GM06990 (cell line): ENCODE measurements at regions not wholly inside any gene's neighbourhood (a gene's known extent, or its start where the extent isn't known, plus 50 kb on each side); places are given as distances from the start of the nearest gene placed in this dataset.

Experiments used
- DNase-seq: peaks from one replicate; pipeline ENCODE4 v3.0.0-alpha.2; 2011; ENCODE audit not compliant: insufficient read length; ENCODE audit errors: extremely low read depth
- H3K27me3 ChIP-seq: replicated peaks from 2 replicates; pipeline ENCODE4 v1.6.0; 2011; ENCODE audit warnings: low read length; ENCODE audit not compliant: control insufficient read depth, insufficient read depth
- H3K36me3 ChIP-seq: 2 replicates; pipeline ENCODE4 v1.5.1; 2011; ENCODE audit warnings: low read length; ENCODE audit not compliant: control insufficient read depth, insufficient read depth
- H3K4me3 ChIP-seq: replicated peaks from 2 replicates; pipeline ENCODE4 v1.5.1; 2011; ENCODE audit warnings: low read depth, mild to moderate bottlenecking, control low read depth, low read length
- CTCF ChIP-seq: IDR thresholded peaks from 2 replicates; pipeline ENCODE4 v1.5.1; 2011; ENCODE audit warnings: low read length, control low read depth, mild to moderate bottlenecking, inconsistent platforms; ENCODE audit not compliant: insufficient read depth, poor library complexity, severe bottlenecking

- Histone ChIP-seq H3K4me3 (no peak overlapping the region), H3K27me3 (no peaks in the 10 kb centered on the region), H3K36me3 (no peaks in the 10 kb centered on the region)
- TF ChIP-seq CTCF: no peak
- DNase-seq: no peak
Observed at GRCh38 chr21:25025596-25025995, 581.7 kb downstream of the MRPL39 start.

DNA sequence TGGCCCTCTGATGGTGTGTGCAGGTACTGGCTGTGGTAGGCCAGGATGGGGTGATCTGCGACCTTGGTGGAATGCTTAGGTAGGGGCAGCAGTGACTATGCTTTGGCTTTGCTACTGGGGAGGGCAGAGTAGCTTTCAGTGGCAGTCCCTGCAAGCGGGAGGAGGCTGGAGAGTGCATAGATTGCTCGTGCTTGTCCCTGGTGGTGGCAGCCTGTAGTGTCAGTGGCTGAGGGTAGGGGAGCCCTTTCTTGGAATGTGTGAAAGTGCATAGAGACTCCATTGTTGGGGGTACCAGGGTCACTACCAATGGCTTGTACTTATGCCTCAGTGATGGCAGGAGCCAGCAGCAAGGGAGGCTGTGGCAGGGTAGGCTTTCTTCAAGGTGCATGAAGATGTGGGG, 582.6 kb downstream of the MRPL39 start:
- Histone ChIP-seq H3K4me3 (no peak overlapping the region), H3K27me3 (no peaks in the 10 kb centered on the region), H3K36me3 (no peaks in the 10 kb centered on the region)
- no peak for TF ChIP-seq CTCF
- no peak for DNase-seq

- DNase-seq: no peak
- TF ChIP-seq CTCF: no peak
- Histone ChIP-seq H3K4me3 (no peak overlapping the region), H3K27me3 (no peaks in the 10 kb centered on the region), H3K36me3 (no peaks in the 10 kb centered on the region)
Observed at GRCh38 chr21:25005388-25005787, 601.9 kb downstream of the MRPL39 start.

DNA sequence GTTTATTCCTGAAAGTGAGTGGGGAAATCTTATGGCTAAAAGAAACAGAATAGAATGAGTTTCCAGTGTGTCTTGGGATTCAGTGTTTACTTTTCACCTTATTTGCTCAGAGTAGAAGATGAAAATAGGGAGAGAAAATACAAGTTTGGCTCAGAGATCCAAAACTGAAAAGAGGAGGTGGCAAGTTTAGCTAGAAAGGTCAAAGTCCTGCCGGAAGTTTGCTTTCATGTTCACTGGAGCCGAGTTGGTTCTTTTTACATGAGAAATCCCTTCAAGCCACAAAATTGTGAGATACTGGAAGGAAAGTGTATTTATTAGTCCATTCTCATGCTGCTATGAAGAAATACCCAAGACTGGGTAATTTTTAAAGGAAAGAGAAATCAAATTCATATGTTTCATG, 604.6 kb downstream of the MRPL39 start:
- no peak for DNase-seq
- H3K36me3 ChIP-seq: no peaks in the 10 kb centered on the region
- no peak for TF ChIP-seq CTCF
- no peaks in the 10 kb centered on the region for H3K27me3 ChIP-seq
- no peak overlapping the region for H3K4me3 ChIP-seq

DNA sequence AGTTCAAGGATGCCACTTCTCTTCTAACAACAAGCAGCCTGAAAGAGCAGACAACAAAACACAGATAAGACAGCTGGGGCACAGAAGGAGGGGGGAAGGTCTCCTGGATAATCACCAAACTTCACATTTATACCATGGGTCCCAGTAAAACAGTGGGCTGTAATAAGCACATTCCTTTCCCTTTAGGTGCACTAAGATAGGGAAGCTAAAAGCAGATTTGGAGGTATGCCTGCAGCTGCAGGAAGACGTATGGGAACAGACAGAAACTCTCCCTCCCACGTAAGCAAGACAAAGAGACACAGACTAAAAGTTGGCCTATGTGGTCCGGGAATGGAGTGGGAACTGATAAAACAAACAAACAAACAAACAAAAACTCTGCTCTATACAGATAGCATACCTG, 612.1 kb downstream of the MRPL39 start:
- no peak for TF ChIP-seq CTCF
- Histone ChIP-seq H3K4me3 (no peak overlapping the region), H3K36me3 (no peaks in the 10 kb centered on the region), H3K27me3 (no peaks in the 10 kb centered on the region)
- DNase-seq: no peak

GRCh38 chr21:24994717-24995116, 612.6 kb downstream of the MRPL39 start:
- no peak overlapping the region for H3K4me3 ChIP-seq
- H3K27me3 ChIP-seq: no peaks in the 10 kb centered on the region
- TF ChIP-seq CTCF: no peak
- no peaks in the 10 kb centered on the region for H3K36me3 ChIP-seq
- DNase-seq: peak; percentile 3
